GM12878 (cell line): ENCODE measurements at regions not wholly inside any gene's neighbourhood (a gene's known extent, or its start where the extent isn't known, plus 50 kb on each side); places are given as distances from the start of the nearest gene placed in this dataset.

Experiments
- ATAC-seq: fragments of 200-7000 bp; cut with Tn5 transposase; 3 replicates; pipeline ENCODE4 v1.9.1; 2020; ENCODE audit warnings: mild to moderate bottlenecking, moderate library complexity
- BruUV-seq: library from RNA; stranded (reverse); fragments of 400-500 nt; replicated peaks from 2 replicates; lab custom pipeline; 2021; lab: Mats Ljungman, UMichigan
- CTCF ChIA-PET: fragments of 300-600 bp; sonication (Branson Sonifier 250); formaldehyde crosslinking; extraction: SDS; loops from one replicate; lab custom pipeline; 2021; ENCODE audit warnings: inconsistent platforms; lab: Yijun Ruan, JAX
- POLR2A ChIA-PET: fragments of 350-600 bp; formaldehyde crosslinking; extraction: SDS; loops from one replicate; lab custom pipeline; 2021; ENCODE audit warnings: inconsistent platforms; lab: Charles Lee
- RAD21 ChIA-PET: fragments of 300-600 bp; sonication (Branson Sonifier 250); formaldehyde crosslinking; loops from one replicate; lab custom pipeline; 2023; ENCODE audit warnings: antibody characterized with exemption; ENCODE audit not compliant: unreplicated experiment; lab: Charles Lee
- SMC1A ChIA-PET: fragments of 300-600 bp; sonication (Branson Sonifier 250); formaldehyde crosslinking; loops from one replicate; lab custom pipeline; 2023; ENCODE audit not compliant: unreplicated experiment, uncharacterized antibody; lab: Charles Lee
- DNase-seq: peaks from one replicate; pipeline ENCODE4 v3.0.0-alpha.2; 2011; ENCODE audit warnings: low read depth, low spot score
- FAIRE-seq: peaks from 3 replicates; lab custom pipeline; 2011; peaks lifted over from hg19 to GRCh38; lab: Jason Lieb, UNC
- H2AFZ ChIP-seq: 2 replicates; pipeline ENCODE4 v1.6.0; 2011; ENCODE audit warnings: low read depth, low read length, control low read depth; ENCODE audit not compliant: control insufficient read depth
- H3K27ac ChIP-seq: 2 replicates; pipeline ENCODE4 v1.5.1; 2011; ENCODE audit warnings: control low read depth; ENCODE audit not compliant: control insufficient read depth, insufficient read depth
- H3K27me3 ChIP-seq, 2 experiments: replicated peaks in 1 of 2; 2 replicates each; pipeline versions ENCODE4 v1.6.0 to v1.6.1; 2011; ENCODE audit warnings: low read length in 1 of 2; ENCODE audit not compliant: control insufficient read depth in 2 of 2, insufficient read depth in 2 of 2
- H3K36me3 ChIP-seq, 2 experiments: 2 replicates each; pipeline ENCODE4 v1.5.1; 2011; ENCODE audit warnings: low read length in 1 of 2; ENCODE audit not compliant: control insufficient read depth in 2 of 2, insufficient read depth in 2 of 2
- H3K4me1 ChIP-seq: 2 replicates; pipeline ENCODE4 v1.6.1; 2011; ENCODE audit warnings: mild to moderate bottlenecking, low read length, moderate library complexity, mixed read lengths; ENCODE audit not compliant: control insufficient read depth, insufficient read depth
- H3K4me2 ChIP-seq: 2 replicates; pipeline ENCODE4 v1.6.0; 2011; ENCODE audit warnings: control low read depth; ENCODE audit not compliant: control insufficient read depth, insufficient read depth
- H3K4me3 ChIP-seq: fragments of 200-600 bp; sonication (generic); 2 replicates; pipeline ENCODE4 v1.5.1; 2016
- H3K79me2 ChIP-seq: 2 replicates; pipeline ENCODE4 v1.6.0; 2011; ENCODE audit warnings: low read length; ENCODE audit not compliant: control insufficient read depth, insufficient read depth
- H3K9ac ChIP-seq: 2 replicates; pipeline ENCODE4 v1.8.0; 2011; ENCODE audit warnings: low read length, control low read depth, mixed read lengths; ENCODE audit not compliant: control insufficient read depth, insufficient read depth
- H3K9me3 ChIP-seq: replicated peaks from 3 replicates; pipeline ENCODE4 v1.5.1; 2011; ENCODE audit warnings: mild to moderate bottlenecking, low read length; ENCODE audit not compliant: control insufficient read depth, insufficient read depth
- H4K20me1 ChIP-seq: 2 replicates; pipeline ENCODE4 v1.6.0; 2011; ENCODE audit not compliant: control insufficient read depth, insufficient read depth
- EGR1 ChIP-seq, 2 experiments: IDR thresholded peaks; 1 replicate in 1 of 2; 2 replicates in 1 of 2; pipeline ENCODE4 v1.6.1; 2011 to 2012; ENCODE audit warnings: low read depth in 2 of 2, low read length in 2 of 2, borderline replicate concordance in 1 of 2, mild to moderate bottlenecking in 1 of 2, moderate library complexity in 1 of 2
- NFYA ChIP-seq: IDR thresholded peaks from 2 replicates; pipeline ENCODE4 v1.6.1; 2011; ENCODE audit warnings: low read depth, mild to moderate bottlenecking, low read length, improper control_type of control experiment, borderline replicate concordance
- WGBS: methylation state at CpG from one replicate; pipeline ENCODE4 v1.1.6; 2016; ENCODE audit warnings: low lambda C conversion rate; ENCODE audit not compliant: insufficient replicate concordance, insufficient coverage; ENCODE audit errors: missing lambda C conversion rate; 5-methylcytosine and 5-hydroxymethylcytosine counted together
- in situ Hi-C: fragments of 300-500 bp; cut with MboI; formaldehyde crosslinking; loops from 9 replicates; pipeline ENCODE4 v1.14.3; 2018; ENCODE audit warnings: mixed read lengths
- intact Hi-C: fragments of 100-400 bp; cut with micrococcal nuclease; formaldehyde crosslinking; loops from one replicate; pipeline ENCODE4 v1.14.2; 2022; ENCODE audit not compliant: unreplicated experiment
- TF ChIP-seq, protein P1 (sequence below): fragments of 450-650 bp; IDR thresholded peaks from 2 replicates; pipeline ENCODE4 v1.6.1; 2017; ENCODE audit warnings: mild to moderate bottlenecking, moderate library complexity
- TF ChIP-seq, protein P2 (sequence below): fragments of 150-350 bp; IDR thresholded peaks from 2 replicates; pipeline ENCODE4 v1.6.1; 2016; ENCODE audit warnings: low read depth, low read length

DNA sequence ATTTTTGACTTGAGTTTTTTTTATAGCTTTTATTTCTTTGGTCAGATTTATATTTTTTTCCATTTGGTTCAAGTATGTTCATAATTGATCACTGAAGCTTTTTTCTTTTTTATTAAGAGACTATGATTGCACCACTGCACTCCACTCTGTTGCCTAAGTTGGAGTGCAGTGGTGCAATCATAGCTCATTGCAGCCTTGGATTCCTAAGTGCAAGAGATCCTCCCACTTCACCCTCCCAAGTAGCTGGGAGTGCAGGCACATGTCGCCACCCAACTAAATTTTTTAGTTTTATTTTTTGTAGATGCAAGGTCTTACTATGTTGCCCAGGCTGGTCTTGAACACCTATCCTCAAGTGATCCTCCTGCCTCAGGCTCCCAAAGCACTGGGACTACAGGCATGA lies 97.7 kb upstream of the KIF5B start (continued):
- TF ChIP-seq, protein P1, sequence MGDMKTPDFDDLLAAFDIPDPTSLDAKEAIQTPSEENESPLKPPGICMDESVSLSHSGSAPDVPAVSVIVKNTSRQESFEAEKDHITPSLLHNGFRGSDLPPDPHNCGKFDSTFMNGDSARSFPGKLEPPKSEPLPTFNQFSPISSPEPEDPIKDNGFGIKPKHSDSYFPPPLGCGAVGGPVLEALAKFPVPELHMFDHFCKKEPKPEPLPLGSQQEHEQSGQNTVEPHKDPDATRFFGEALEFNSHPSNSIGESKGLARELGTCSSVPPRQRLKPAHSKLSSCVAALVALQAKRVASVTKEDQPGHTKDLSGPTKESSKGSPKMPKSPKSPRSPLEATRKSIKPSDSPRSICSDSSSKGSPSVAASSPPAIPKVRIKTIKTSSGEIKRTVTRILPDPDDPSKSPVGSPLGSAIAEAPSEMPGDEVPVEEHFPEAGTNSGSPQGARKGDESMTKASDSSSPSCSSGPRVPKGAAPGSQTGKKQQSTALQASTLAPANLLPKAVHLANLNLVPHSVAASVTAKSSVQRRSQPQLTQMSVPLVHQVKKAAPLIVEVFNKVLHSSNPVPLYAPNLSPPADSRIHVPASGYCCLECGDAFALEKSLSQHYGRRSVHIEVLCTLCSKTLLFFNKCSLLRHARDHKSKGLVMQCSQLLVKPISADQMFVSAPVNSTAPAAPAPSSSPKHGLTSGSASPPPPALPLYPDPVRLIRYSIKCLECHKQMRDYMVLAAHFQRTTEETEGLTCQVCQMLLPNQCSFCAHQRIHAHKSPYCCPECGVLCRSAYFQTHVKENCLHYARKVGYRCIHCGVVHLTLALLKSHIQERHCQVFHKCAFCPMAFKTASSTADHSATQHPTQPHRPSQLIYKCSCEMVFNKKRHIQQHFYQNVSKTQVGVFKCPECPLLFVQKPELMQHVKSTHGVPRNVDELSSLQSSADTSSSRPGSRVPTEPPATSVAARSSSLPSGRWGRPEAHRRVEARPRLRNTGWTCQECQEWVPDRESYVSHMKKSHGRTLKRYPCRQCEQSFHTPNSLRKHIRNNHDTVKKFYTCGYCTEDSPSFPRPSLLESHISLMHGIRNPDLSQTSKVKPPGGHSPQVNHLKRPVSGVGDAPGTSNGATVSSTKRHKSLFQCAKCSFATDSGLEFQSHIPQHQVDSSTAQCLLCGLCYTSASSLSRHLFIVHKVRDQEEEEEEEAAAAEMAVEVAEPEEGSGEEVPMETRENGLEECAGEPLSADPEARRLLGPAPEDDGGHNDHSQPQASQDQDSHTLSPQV, result no peak
- TF ChIP-seq, protein P2, sequence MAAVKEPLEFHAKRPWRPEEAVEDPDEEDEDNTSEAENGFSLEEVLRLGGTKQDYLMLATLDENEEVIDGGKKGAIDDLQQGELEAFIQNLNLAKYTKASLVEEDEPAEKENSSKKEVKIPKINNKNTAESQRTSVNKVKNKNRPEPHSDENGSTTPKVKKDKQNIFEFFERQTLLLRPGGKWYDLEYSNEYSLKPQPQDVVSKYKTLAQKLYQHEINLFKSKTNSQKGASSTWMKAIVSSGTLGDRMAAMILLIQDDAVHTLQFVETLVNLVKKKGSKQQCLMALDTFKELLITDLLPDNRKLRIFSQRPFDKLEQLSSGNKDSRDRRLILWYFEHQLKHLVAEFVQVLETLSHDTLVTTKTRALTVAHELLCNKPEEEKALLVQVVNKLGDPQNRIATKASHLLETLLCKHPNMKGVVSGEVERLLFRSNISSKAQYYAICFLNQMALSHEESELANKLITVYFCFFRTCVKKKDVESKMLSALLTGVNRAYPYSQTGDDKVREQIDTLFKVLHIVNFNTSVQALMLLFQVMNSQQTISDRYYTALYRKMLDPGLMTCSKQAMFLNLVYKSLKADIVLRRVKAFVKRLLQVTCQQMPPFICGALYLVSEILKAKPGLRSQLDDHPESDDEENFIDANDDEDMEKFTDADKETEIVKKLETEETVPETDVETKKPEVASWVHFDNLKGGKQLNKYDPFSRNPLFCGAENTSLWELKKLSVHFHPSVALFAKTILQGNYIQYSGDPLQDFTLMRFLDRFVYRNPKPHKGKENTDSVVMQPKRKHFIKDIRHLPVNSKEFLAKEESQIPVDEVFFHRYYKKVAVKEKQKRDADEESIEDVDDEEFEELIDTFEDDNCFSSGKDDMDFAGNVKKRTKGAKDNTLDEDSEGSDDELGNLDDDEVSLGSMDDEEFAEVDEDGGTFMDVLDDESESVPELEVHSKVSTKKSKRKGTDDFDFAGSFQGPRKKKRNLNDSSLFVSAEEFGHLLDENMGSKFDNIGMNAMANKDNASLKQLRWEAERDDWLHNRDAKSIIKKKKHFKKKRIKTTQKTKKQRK, result no peak
- TF ChIP-seq EGR1 (IDR thresholded peaks at IDR 0.05; ENCODE audit: borderline replicate concordance in 1 of 2, low read depth in 2 of 2, low read length in 2 of 2), result no peak
- TF ChIP-seq, all 136 proteins: peak for 0

DNA sequence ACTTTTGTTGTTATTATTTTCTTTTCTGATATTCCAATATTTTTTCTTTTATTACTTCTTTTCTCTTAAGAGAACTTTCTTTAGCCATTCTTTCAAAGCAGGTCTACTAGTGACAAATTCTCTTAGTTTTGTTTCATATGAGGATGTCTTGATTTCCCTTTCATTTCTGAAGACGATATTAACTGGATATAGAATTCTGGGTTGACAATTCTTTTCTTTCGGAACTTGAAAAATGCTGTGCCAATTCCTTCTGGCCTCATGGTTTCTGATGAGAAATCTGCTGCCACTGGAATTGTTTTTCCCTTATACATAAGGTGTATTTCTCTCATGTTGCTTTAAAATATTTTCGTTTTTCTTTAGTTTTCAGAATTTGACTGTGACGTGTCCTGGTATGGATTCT lies 97.0 kb upstream of the KIF5B start:
- RAD21 ChIA-PET, result no interaction called here
- Histone ChIP-seq H3K9ac (no peak overlapping the region), H3K9me3 (no peaks in the 10 kb centered on the region), H3K27me3 (no peaks in the 10 kb centered on the region), H3K36me3 (no peaks in the 10 kb centered on the region), H3K27ac (no peak overlapping the region), H2AFZ (no peak overlapping the region), H3K4me3 (no peak overlapping the region), H3K4me2 (no peak overlapping the region), H3K79me2 (no peaks in the 10 kb centered on the region), H3K4me1 (peaks cover 16% of the 10 kb centered on the region), H4K20me1 (no peaks in the 10 kb centered on the region)
- SMC1A ChIA-PET, result no interaction called here
- no peak for ATAC-seq
- CTCF ChIA-PET, result no interaction called here
- WGBS, result 75% methylated on average over 4 of the region's 4 CpGs
- intact Hi-C loops (no loop called here), in situ Hi-C loops (no loop called here)
- DNase-seq, result no peak
- FAIRE-seq, result no peak
- no TSS peak for BruUV-seq
- TF ChIP-seq NFYA, result no peak
- POLR2A ChIA-PET, result interaction anchor here (0.6 kb wide), 1 partner anchor 305 kb away, joined by 8 read pairs; no protein-coding TSS in a partner anchor
